HEK293T (cell line): ENCODE measurements at regions not wholly inside any gene's neighbourhood (a gene's known extent, or its start where the extent isn't known, plus 50 kb on each side); places are given as distances from the start of the nearest gene placed in this dataset.
"Not testable (repeated sequence)": the region's sequence is repeated elsewhere in the genome, so short reads cannot be mapped to it uniquely, and the experiment has no call there.

Experiments used
- CTCF ChIA-PET: fragments of 350-600 bp; formaldehyde crosslinking; extraction: SDS; loops from one replicate; lab custom pipeline; 2021; ENCODE audit warnings: antibody characterized with exemption, inconsistent platforms; lab: Yijun Ruan, JAX
- POLR2A ChIA-PET: fragments of 350-600 bp; formaldehyde crosslinking; extraction: SDS; loops from one replicate; lab custom pipeline; 2020; ENCODE audit warnings: antibody characterized with exemption, inconsistent platforms; lab: Yijun Ruan, JAX
- DNase-seq: peaks from one replicate; pipeline ENCODE4 v3.0.0; 2012; ENCODE audit warnings: mixed read lengths; ENCODE audit errors: extremely low spot score
- ARNT ChIP-seq: fragments of 450-650 bp; IDR thresholded peaks from 2 replicates; pipeline ENCODE4 v1.6.1; 2017; ENCODE audit warnings: mild to moderate bottlenecking
- BHLHE40 ChIP-seq: fragments of 450-650 bp; IDR thresholded peaks from 2 replicates; pipeline ENCODE4 v1.6.1; 2016; ENCODE audit warnings: mild to moderate bottlenecking, moderate library complexity, borderline replicate concordance
- CTBP1 ChIP-seq: fragments of 450-650 bp; IDR thresholded peaks from 2 replicates; pipeline ENCODE4 v1.6.1; 2016; ENCODE audit warnings: borderline replicate concordance
- ELF4 ChIP-seq: fragments of 450-650 bp; IDR thresholded peaks from 2 replicates; pipeline ENCODE4 v1.6.1; 2017; ENCODE audit warnings: antibody characterized with exemption
- FOXA1 ChIP-seq: fragments of 450-650 bp; IDR thresholded peaks from 2 replicates; pipeline ENCODE4 v1.6.1; 2016; ENCODE audit warnings: mild to moderate bottlenecking
- FOXK2 ChIP-seq: fragments of 450-650 bp; IDR thresholded peaks from 2 replicates; pipeline ENCODE4 v1.6.1; 2016; ENCODE audit warnings: mild to moderate bottlenecking
- FOXM1 ChIP-seq: fragments of 450-650 bp; IDR thresholded peaks from 2 replicates; pipeline ENCODE4 v1.6.1; 2017; ENCODE audit warnings: mild to moderate bottlenecking, borderline replicate concordance
- HDGF ChIP-seq: fragments of 450-650 bp; IDR thresholded peaks from 2 replicates; pipeline ENCODE4 v1.6.1; 2017; ENCODE audit warnings: antibody characterized with exemption, borderline replicate concordance
- L3MBTL2 ChIP-seq: fragments of 450-650 bp; conservative IDR thresholded peaks from 2 replicates; pipeline ENCODE4 v1.6.1; 2016; ENCODE audit warnings: mild to moderate bottlenecking
- LEF1 ChIP-seq: fragments of 450-650 bp; IDR thresholded peaks from 2 replicates; pipeline ENCODE4 v1.6.1; 2017; ENCODE audit warnings: mild to moderate bottlenecking, borderline replicate concordance
- NFRKB ChIP-seq: fragments of 450-650 bp; IDR thresholded peaks from 2 replicates; pipeline ENCODE4 v1.6.1; 2016; ENCODE audit warnings: mild to moderate bottlenecking, moderate library complexity
- SP1 ChIP-seq: fragments of 450-650 bp; IDR thresholded peaks from 2 replicates; pipeline ENCODE4 v1.6.1; 2017
- SUZ12 ChIP-seq: fragments of 450-650 bp; IDR thresholded peaks from 2 replicates; pipeline ENCODE4 v1.6.1; 2016; ENCODE audit warnings: mild to moderate bottlenecking
- TARDBP ChIP-seq: fragments of 450-650 bp; IDR thresholded peaks from 2 replicates; pipeline ENCODE4 v1.6.1; 2016
- ZNF384 ChIP-seq: fragments of 450-650 bp; IDR thresholded peaks from 2 replicates; pipeline ENCODE4 v1.6.1; 2016
- TF ChIP-seq, protein P1 (sequence below): fragments of 450-650 bp; IDR thresholded peaks from 2 replicates; pipeline ENCODE4 v1.6.1; 2016

DNA sequence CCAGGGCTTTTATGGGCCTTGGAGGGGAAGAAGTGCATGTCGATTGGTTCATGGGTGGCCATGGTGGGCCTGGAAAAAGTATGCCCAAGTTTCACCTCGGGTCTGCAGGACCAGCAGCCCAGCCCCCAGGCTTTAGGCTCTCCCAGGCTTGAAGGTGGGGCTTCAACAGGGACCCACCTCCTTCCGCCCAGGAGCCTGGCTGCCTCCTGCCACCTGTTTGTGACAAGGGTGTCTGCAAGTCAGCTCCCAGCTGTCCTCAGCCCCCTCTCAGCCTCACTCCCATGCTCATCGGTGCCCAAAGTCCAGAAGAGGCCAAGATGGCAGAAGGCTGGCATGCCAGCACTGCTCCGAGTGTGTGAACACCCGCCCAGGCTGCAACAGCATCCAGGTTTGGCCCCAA is 1063.2 kb upstream of the ACO1 start:
- POLR2A ChIA-PET = no interaction called here
- no peak for DNase-seq
- TF ChIP-seq TARDBP (no peak), SUZ12 (no peak), FOXA1 (no peak), ARNT (no peak), ELF4 (no peak), NFRKB (no peak), L3MBTL2 (no peak), ZNF384 (no peak), CTBP1 (no peak), FOXM1 (no peak), LEF1 (no peak)
- CTCF ChIA-PET = interaction anchor here (0.6 kb wide), 1 partner anchor 488 kb away, joined by 4 read pairs; no protein-coding TSS in a partner anchor

DNA sequence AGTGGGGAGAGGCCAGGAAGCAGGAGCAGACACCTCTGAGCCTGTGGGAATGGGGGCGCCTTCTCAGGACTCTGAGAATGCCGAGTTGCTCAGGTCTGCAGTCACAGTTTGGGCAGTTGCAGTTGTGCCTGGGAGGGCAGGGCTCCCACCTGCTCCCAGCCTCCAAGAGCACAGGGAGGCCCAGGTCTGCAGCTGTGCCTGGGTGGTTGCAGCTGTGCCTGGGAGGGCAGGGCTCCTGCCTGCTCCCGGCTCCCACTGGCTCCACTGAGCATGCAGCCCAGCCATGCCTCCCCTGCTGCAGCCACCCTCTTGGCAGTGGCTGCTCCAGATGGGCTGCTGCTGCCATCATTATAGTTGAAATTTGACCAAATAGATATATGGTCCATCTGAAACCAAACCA is 1062.8 kb upstream of the ACO1 start:
- no peak for DNase-seq
- ChIA-PET POLR2A (no interaction called here), CTCF (no interaction called here)
- TF ChIP-seq HDGF = no peak
- no peak for TF ChIP-seq ARNT
- no peak for TF ChIP-seq L3MBTL2
- TF ChIP-seq ELF4 = no peak
- TF ChIP-seq, protein P1, sequence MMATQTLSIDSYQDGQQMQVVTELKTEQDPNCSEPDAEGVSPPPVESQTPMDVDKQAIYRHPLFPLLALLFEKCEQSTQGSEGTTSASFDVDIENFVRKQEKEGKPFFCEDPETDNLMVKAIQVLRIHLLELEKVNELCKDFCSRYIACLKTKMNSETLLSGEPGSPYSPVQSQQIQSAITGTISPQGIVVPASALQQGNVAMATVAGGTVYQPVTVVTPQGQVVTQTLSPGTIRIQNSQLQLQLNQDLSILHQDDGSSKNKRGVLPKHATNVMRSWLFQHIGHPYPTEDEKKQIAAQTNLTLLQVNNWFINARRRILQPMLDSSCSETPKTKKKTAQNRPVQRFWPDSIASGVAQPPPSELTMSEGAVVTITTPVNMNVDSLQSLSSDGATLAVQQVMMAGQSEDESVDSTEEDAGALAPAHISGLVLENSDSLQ = no peak
- TF ChIP-seq FOXK2 = no peak
- TF ChIP-seq SUZ12 = no peak
- no peak for TF ChIP-seq NFRKB
- no peak for TF ChIP-seq FOXM1
- no peak for TF ChIP-seq BHLHE40
- TF ChIP-seq SP1 = no peak
- no peak for TF ChIP-seq CTBP1
- no peak for TF ChIP-seq LEF1
- no peak for TF ChIP-seq ZNF384

DNA sequence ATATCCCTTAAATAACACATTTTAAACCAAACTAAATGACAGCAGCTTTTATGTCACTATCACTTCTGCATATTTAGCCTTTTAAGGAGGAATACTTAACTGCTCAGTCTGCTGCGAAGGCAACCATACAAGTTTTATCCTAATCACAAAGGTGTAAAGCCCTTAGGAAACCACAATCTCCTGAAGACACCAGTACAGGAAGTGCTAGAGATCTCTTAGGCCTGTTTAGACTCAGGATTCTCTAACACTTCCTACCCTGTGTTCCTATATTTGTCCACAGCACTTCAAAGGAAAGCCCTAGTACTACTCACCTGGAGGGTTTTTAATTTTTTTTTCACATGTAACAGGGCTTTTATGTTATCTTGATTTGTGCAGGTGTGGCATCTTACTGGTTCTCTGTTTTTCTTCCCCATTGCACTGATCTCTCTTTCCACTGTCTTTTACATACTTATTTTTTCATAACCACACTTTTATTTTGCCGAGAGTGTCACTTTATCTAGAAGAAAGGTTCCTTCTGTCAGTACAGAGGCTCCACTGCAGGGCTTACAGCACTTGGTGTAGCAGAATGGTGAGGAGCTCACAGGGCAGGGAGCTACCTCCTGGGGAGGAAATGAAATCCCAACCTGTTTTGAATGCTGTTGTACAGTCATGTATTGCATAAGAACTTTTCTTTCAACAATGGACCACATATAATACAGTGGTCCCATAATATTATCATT is 1060.6 kb upstream of the ACO1 start:
- ChIA-PET POLR2A (interaction anchor here (0.6 kb wide), 1 partner anchor 1701 kb away, joined by 3 read pairs; the partner anchor contains the start of gene DNAJA1), CTCF (no interaction called here)
- TF ChIP-seq SP1 (no peak), FOXK2 (no peak)
- TF ChIP-seq, protein P1 = no peak
- DNase-seq = no peak

DNA sequence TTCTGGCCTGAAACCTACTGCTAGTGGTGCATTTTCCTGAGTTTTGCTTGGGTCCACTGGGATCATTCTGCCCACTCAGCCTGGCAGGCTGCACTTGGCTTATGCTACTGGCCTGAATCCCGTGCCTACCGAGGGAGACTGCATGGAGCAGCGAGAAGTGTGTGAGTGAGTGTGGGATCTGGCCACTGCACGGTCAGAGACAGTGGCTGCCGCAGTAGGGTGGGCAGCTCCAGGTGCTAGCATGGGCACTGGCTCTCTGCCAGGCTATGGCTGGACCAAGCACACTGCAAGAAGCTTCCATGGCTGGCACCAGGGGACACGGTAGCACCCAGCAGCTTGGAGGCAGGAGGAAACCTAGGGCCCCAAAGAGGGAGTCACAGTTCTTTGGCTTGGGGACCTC is 1058.7 kb upstream of the ACO1 start:
- ChIA-PET POLR2A (no interaction called here), CTCF (no interaction called here)
- TF ChIP-seq TARDBP = no peak
- DNase-seq = no peak

DNA sequence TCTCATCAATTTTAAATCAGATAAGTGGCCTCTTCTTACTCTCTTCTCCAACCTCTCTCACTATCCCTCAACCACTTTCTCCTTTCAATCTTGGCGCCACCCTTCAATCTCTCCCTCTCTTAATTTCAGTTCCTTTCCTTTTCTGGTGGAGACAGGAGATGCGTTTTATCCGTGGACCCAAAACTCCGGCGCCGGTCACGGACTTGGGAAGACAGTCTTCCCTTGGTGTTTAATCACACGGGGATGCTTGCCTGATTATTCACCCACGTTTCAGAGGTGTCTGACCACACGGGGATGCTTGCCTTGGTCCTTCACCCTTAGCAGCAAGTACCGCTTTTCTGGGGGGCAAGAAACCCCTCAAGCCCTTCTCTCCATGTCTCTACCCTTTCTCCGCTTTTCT is 1057.6 kb upstream of the ACO1 start:
- POLR2A ChIA-PET, CTCF ChIA-PET, DNase-seq: not testable (repeated sequence)

DNA sequence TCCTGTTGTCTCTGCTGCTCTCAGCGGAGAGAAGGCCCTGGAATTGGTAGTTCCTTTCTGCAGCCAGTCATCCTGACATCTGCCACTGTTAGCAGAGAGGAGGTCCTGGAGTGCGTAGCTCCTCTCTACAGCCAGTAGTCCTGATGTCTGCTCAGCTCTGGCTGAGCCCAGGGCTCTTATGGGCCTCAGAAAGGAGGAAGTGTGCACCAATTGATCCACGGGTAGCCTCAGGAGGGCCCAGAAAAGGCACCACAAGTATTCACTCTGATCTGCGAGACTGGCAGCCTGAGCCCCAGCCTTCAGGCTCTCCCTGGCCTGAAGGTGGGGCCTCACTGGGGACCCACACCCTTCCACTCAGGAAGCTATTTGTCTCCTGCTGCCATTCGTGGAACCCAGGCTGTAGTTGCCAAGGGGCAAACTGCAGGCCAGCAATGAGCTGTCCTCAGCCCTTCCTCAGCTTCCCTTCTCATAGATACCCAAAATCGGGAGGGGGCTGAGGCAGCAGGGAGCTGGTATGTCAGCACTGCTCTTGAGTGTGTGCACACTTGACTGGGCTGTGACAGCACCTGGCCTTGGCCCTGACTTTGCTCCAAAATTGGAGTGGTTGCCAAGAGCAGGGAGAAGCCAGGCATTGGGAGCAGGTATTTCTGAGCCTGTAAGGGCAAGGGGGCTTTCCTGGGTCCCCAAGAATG is 1049.5 kb upstream of the ACO1 start:
- ChIA-PET POLR2A (no interaction called here), CTCF (interaction anchor here (0.6 kb wide), 1 partner anchor 194 kb away, joined by 3 read pairs; no protein-coding TSS in a partner anchor)
- TF ChIP-seq FOXK2 = no peak
- no peak for TF ChIP-seq SUZ12
- TF ChIP-seq ELF4 = no peak
- no peak for TF ChIP-seq L3MBTL2
- no peak for TF ChIP-seq FOXA1
- TF ChIP-seq HDGF = no peak
- TF ChIP-seq NFRKB = no peak
- no peak for TF ChIP-seq FOXM1
- no peak for TF ChIP-seq BHLHE40
- TF ChIP-seq ZNF384 = no peak
- TF ChIP-seq ARNT = no peak
- no peak for TF ChIP-seq TARDBP
- TF ChIP-seq LEF1 = no peak
- no peak for TF ChIP-seq SP1
- TF ChIP-seq CTBP1 = no peak
- TF ChIP-seq, protein P1 = no peak
- DNase-seq = no peak
